NCI-H69 (cell line): ENCODE measurements at regions not wholly inside any gene's neighbourhood (a gene's known extent, or its start where the extent isn't known, plus 50 kb on each side); places are given as distances from the start of the nearest gene placed in this dataset.

ENCODE experiments used
- DNase-seq: peaks from one replicate; lab custom pipeline; 2025; lab: John Stamatoyannopoulos, UW

GRCh38 chr13:76711550-76712182, 174.5 kb downstream of the KCTD12 start:
- DNase-seq = no peak

DNA sequence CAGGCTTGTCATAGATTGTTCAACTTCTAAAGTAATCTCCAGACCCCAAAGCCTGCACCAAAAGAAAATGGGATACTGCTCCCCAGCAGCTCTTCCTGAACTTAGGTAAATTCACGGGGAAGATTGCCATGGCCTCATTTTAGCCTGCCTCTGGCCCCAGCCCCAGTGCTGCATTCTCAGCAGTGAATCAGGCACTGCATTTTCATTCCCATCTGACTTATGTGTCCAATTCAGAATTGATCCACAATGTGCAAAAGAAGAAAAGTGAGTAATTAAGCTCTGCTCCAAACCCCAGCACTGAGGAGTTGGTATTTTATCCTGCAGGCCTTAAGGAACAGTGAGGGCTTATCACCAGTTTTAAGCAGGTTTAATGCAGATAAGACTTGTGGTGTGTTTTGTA, 176.4 kb downstream of the KCTD12 start:
- DNase-seq = no peak

DNA sequence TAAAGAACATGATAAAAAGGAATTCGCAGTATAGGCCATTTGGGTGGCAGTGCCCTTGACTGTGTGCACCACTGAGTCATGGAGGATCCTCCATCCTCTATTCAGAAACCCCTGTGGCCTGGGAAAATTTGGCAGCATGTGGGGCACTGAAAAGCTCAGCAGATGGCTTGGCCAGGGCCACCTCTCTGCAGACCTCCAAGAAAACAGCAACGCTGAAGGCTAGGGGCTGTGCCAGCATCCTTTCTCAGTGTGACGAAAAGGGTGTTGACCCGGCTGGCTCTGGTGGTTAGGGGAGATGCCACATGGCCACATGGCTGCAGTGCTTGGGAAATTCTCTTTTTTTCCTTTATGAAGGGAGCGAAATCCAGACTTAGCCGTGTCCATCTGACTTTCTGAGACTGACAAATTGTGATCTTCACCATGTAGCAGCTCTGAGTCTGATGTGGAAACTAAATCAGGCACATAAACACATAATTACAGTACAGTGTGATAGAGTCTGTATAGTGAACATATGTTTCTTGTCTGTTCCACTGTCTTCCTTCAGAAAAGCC, 178.0 kb downstream of the KCTD12 start:
- DNase-seq = no peak

- DNase-seq = no peak
Observed at GRCh38 chr13:76707360-76707759, 178.8 kb downstream of the KCTD12 start.

- DNase-seq = peak; percentile 5
Observed at GRCh38 chr13:76703621-76704288, 182.4 kb downstream of the KCTD12 start.

DNA sequence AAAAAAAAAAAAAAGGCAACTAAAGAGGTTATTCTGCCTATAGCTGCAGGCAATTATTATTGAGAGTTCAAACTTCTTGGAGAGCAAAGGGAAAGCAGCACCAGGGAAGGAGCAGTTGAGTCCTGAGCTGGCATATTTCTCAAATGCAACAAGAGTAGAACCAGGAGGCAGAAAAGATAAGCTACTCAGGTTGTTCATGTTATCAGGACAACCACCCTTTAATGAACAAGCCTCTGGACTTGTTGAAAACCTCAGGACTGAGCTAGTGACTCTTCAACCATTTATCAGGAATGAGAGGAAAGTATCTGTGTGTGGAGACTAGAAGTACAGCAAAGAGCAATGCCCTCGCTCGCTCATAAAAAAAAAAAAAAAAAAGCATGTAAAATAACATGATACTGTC, 183.0 kb downstream of the KCTD12 start:
- no peak for DNase-seq

GRCh38 chr13:76697288-76697687, 188.9 kb downstream of the KCTD12 start:
- no peak for DNase-seq

GRCh38 chr13:76696370-76696769, 189.8 kb downstream of the KCTD12 start:
- no peak for DNase-seq

- no peak for DNase-seq
Observed at GRCh38 chr13:76693086-76693485, 193.1 kb downstream of the KCTD12 start.

- DNase-seq = no peak
Observed at GRCh38 chr13:76692346-76692745, 193.9 kb downstream of the KCTD12 start.

DNA sequence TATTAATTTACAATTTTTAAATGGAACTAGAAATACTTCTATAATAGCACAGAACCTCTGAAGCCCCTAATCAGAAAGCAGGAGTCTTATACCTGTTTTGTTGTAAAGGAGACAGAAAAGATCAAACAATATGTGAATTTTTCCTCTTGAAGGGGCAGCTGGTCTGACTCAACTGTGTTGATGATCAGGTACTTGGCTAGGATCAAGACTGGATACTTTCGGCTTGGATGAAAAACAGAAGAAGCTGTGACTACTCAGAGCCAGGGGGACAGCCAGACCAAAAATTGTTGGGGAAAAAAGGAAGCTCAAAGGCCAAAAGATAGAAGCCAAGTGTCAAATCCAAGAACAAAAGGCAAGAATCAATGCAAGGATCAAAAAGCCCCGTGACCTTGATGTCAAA, 195.6 kb downstream of the KCTD12 start:
- no peak for DNase-seq

DNA sequence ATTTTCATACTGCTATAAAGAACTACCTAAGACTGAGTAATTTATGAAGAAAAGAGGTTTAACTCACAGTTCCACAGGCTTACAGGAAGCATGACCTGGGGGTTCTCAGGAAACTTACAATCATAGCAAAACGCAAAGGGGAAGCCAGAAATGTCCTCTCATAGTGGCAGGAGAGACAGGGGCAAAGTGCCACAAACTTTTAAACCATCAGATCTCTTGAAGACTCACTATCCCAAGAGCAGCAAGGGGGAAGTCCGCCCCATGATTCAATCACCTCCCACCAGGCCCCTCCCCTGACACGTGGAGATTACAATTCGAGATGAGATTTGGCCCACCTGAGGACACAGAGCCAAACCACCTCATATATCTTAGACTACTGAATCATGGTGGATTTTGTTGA, 198.7 kb downstream of the KCTD12 start:
- no peak for DNase-seq

GRCh38 chr13:76685938-76686337, 200.3 kb downstream of the KCTD12 start:
- DNase-seq = no peak

GRCh38 chr13:76684336-76684735, 201.9 kb downstream of the KCTD12 start:
- no peak for DNase-seq

DNA sequence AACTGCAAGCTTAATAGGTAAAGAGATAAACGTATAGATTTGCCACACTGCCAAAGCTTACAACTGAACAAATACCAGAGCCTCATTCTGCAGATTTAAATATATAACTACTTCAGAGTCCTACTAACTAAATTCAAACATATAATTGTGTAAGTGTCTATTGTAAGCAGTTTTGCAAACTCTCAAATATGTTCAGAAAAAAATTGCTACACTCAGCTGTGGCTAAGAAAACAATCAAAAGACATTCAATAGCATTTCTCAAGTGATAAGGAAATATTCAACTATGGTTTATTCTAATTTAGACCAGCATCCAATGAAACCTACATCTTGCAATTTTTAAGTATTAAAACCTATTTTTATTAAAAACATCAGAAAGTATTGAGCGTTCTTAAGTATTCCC, 202.4 kb downstream of the KCTD12 start:
- no peak for DNase-seq

DNA sequence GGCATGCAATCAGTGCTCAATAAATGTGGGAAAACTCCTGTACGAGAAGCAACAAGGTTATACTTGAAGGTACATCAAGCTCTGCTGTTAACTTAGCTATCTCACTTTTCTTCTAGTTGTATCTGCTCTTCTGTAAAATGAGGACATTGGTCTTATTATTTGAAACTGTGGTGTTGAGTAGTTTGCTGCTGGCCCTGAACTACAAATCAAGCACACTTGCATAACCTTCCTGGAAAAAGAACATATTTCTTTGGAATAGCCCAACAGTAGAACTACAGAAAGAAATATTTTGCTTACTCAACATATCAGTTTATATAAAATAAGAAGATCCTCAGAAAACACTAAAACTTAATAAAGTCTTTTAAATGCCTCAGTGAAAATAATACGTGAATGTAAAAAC, 203.0 kb downstream of the KCTD12 start:
- DNase-seq = no peak

- no peak for DNase-seq
Observed at GRCh38 chr13:76680112-76680511, 206.1 kb downstream of the KCTD12 start.

DNA sequence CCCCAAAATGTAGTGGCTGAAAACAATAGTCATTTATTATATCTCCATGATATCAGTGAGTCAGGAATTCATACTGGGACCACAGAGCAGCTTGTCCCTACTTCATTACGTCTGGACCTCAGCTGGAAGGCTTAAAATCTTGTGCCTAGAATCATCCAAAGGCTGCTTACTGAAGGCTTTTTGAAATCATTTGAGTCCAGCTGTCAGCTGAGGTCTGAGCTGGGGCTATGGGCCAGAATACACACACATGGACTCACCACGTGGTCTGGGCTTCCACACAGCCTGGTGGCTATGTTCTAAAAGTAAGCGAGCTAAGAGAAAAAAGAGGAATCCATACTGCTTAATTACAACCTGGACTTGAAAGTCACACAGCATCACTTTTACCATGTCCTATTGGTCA, 209.2 kb downstream of the KCTD12 start:
- DNase-seq = peak; percentile 34

DNA sequence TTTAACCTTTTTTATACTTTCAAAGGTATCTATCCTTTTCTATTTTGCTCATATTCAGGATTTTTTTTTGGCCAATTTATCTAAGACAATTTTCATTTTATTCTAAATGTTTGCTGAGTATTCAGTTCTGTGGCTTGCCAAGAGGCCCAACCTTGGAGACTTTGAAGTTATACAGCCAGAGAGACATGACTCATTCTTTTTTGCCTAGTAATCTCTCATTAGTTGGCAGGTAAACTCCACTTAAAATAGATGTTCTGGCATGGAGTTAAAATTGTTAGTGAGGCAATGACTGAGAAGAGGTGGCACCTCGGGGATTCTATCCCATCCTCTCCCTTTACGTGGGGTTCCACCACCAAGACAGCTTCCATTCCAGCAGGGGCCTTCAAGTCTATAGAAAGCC, 213.8 kb downstream of the KCTD12 start:
- no peak for DNase-seq

DNA sequence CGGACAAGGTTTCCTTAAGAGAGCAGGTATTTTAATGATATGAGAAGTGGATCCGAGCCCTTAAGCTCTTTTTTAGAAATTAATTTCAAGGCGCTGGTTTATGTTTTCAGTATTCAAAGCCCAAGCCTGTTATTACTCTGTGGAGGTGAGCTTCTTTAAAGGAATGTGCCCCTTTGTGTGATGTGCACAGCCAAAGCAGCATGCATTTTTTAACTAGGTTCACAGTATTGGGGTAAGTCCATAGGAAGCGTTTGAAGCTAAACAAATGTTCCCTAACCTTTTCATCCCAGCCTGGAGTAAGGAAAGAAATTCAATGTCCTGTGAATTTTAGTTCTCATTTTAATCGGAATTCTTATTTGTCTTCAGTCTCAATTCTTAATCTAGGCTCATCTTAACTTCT, 217.5 kb downstream of the KCTD12 start:
- no peak for DNase-seq

DNA sequence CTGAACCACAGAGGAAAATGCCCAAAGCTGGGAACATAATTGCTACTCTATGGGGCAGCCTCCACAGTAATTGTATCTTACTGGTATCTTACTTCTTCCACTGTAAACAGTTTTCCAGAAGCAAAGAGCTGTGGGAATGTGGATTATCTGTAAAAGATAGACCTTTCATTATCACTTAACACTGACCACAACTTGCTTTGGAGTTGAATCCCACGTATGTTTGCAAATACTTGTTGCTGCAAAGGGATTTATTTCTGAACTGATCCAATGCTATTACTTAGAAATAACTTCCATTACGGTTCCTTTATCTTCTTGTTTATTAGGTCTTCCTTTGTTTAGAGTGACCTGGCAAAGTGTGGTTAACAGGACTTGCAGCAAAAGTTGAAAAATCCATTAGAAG, 218.1 kb downstream of the KCTD12 start:
- DNase-seq = no peak

DNA sequence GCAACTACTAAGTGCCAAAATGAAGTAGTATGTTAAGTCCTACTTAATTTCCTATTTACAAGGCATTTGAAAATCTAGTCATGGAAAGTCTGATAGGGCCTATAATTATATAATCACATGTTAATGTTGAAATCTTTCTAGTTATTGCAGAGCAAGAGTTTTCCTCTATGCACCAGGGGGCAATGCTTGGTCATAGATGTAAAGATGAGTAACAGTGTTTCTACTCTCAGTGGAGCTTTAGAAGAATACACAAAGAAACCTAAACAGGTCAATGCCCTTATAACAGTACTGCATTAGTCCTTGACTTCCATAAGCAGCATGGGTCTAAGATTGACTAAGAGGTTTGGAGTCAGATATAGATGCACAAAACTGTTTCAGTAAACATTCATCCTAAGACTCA, 218.7 kb downstream of the KCTD12 start:
- DNase-seq = peak; percentile 39

- DNase-seq = peak; percentile 31
Observed at GRCh38 chr13:76663592-76664335, 222.4 kb downstream of the KCTD12 start.
